ENCODE measurements at regions not wholly inside any gene's neighbourhood (a gene's known extent, or its start where the extent isn't known, plus 50 kb on each side); places are given as distances from the start of the nearest gene placed in this dataset.

DNA sequence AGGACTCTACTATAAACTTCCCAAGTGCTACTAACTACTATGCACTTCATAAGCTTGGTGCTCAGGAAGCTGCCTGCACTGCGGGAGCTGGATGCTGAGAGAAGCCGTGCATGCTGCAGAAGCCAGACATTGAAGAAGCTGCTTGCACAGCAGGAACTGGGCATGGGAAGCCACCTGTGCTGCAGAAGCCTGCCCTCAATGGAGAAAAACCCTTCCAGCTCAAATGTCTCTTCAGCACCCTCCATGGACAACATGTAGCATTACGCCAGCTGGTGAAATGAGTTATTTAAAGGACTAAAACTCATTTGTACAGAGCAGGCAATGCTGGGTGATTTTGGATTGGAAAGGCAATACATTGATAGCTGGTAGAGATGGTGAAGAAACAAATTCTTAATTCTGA is 247.2 kb downstream of the KIF4B start:
- CTCF ChIA-PET, result no interaction called here

DNA sequence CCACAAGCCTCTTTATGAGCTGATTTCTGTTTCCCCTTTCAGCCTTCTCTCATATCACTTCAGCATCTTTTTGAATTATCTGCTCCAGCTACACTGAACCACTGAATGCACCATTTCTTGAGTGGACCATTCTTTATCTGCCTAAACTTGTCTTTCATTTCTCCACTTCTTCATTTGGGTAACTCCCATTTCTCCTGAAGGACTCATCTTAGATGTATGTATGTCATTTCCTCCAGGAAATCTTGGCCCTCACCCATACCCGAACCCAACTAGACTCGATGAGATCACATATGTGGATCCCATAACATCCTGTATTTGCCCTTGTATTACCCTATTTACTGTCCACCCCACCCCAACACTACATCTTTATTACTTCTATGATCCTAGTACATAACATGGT is 249.8 kb downstream of the KIF4B start:
- Mint-ChIP-seq H3K4me1 (no peaks in the 10 kb centered on the region), H3K36me3 (no peaks in the 10 kb centered on the region), H3K27ac (no peak overlapping the region), H3K27me3 (no peaks in the 10 kb centered on the region), H3K4me3 (no peak overlapping the region), H3K9me3 (ENCODE audit: low read depth) (no peaks in the 10 kb centered on the region)
- DNase-seq, result no peak
- ATAC-seq, result no peak
- CTCF ChIA-PET, result no interaction called here

More for the DNA sequence above, 247.2 kb downstream of the KIF4B start:
- ATAC-seq (no peak), DNase-seq (no peak)
- Mint-ChIP-seq H3K9me3 (ENCODE audit: low read depth) (no peaks in the 10 kb centered on the region), H3K4me3 (no peak overlapping the region), H3K36me3 (no peaks in the 10 kb centered on the region), H3K27me3 (no peaks in the 10 kb centered on the region), H3K27ac (no peak overlapping the region), H3K4me1 (no peaks in the 10 kb centered on the region)

DNA sequence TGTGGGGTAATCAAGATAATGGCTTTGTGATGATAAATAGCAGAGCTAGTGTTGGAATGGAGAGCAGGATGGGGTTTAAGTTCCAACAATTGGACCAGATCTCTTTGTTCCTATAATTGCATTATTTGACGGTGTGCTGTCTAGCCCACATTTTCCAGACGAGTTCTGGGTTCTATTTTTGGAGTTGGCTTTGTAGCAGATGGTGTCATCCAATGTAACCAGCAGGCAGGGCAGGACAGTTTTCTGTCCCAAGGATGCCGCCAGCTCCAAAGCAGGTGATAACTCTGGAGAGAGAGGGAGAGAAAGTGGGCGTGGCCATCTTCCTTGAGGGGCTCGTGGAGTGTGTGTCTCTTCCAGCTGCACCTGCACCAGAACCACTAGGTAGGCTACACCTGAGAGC is 251.3 kb downstream of the KIF4B start:
- Mint-ChIP-seq H3K36me3 (no peaks in the 10 kb centered on the region), H3K27ac (no peak overlapping the region), H3K9me3 (ENCODE audit: low read depth) (no peaks in the 10 kb centered on the region), H3K4me1 (no peaks in the 10 kb centered on the region), H3K4me3 (no peak overlapping the region), H3K27me3 (no peaks in the 10 kb centered on the region)
- DNase-seq, result no peak
- no peak for ATAC-seq
- CTCF ChIA-PET, result interaction anchor here (0.5 kb wide), 1 partner anchor 620 kb away, joined by 3 read pairs; no protein-coding TSS in a partner anchor

DNA sequence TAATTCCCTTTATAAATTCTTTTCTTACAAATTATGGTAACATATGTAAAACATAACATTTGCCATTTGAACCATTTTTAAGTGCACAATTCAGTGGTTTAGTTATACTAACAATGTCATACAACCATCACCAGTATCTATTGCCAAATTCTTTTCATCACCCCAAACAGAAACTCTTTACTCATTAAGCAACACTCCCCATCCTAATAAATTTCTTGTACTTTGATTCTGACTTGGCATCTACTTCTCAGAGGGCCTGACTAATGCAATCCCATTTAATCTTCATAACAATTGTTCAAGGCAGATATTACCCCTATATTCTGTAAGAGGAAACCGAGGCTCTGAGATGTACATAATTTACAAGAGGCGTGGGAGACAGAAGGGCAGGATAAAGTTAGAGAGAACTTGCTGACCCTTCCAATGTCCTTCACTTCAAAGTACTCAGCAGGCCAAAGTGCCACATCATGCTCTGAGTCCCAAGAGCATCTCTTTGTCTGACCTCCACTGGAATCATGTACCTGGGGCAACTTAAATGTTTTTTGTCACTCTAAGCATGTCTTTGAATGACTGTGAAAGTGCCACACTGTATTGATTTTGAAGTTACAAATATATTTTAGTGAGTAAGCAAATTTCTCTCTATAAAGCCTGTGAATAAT is 255.3 kb downstream of the KIF4B start:
- ATAC-seq (no peak), DNase-seq (no peak)
- H3K9me3 Mint-ChIP-seq (ENCODE audit: low read depth), result no peaks in the 10 kb centered on the region
- H3K27me3 Mint-ChIP-seq, result no peaks in the 10 kb centered on the region
- H3K36me3 Mint-ChIP-seq, result no peaks in the 10 kb centered on the region
- CTCF ChIA-PET, result no interaction called here
- H3K27ac Mint-ChIP-seq, result no peak overlapping the region
- no peaks in the 10 kb centered on the region for H3K4me1 Mint-ChIP-seq
- no peak overlapping the region for H3K4me3 Mint-ChIP-seq

DNA sequence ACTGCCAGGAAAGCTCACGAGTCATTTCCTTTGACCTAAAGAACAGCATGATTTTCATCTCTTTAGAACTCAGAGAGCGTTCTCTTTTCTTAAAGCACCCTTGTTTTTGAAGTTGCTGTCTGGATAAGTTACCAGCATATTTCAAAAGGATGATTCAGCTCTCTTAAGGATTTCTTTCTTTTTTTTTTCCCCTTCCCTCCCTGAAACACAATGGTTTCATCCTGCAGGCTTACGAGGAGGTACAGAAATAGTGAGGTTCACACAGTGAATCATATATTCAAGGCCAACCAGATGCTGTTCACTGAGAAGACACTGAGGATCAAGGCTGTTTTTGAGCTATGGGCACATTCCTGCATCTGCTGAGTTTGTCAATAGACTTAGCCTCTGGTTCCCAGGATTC is 257.2 kb downstream of the KIF4B start:
- no peak overlapping the region for H3K4me3 Mint-ChIP-seq
- H3K27ac Mint-ChIP-seq, result no peak overlapping the region
- ATAC-seq (no peak), DNase-seq (no peak)
- H3K4me1 Mint-ChIP-seq, result no peaks in the 10 kb centered on the region
- H3K36me3 Mint-ChIP-seq, result no peaks in the 10 kb centered on the region
- H3K27me3 Mint-ChIP-seq, result no peaks in the 10 kb centered on the region
- no peaks in the 10 kb centered on the region for H3K9me3 Mint-ChIP-seq (ENCODE audit: low read depth)
- CTCF ChIA-PET, result no interaction called here

DNA sequence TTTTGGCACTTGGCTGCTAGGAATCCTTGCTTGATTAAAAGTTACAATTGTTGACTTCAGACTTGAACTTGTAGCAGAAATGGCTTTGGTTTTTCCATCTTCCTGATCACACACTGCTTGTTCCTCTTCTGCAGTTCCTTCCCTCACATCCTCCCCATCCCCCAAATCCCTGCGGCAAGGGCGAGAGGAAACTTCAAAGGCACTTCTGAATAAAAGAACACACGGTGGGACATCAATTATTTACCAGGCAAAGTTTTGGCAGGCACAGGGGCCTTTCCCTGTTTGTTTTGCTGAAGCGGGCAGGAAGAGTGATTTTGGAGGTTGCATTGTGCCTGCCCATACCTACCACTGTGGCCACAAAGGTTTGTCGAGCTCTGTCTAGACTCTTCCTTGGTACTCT is 260.9 kb downstream of the KIF4B start:
- Mint-ChIP-seq H3K27ac (no peak overlapping the region), H3K4me1 (no peaks in the 10 kb centered on the region), H3K9me3 (ENCODE audit: low read depth) (no peaks in the 10 kb centered on the region), H3K36me3 (no peaks in the 10 kb centered on the region), H3K4me3 (no peak overlapping the region), H3K27me3 (no peaks in the 10 kb centered on the region)
- CTCF ChIA-PET, result no interaction called here
- ATAC-seq, result no peak
- DNase-seq, result no peak

DNA sequence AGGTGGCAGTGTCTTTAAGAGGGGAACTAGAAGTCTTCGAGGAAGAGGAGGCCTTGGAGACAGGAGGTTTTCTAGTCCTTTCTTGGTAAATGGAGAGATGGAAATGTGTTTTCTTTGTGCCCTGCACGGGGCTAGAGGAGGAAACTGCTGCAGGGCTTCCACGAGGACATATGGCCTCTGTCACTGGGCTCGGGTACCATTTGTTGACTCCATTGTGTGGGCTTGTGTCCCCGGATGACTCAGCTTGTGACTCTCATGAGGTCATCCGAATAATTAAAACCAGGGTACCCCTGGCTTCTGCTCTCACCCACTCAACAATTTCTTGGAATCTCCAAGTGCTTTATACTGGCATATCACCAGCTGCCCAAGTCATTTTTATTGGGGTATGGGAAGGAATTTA is 261.7 kb downstream of the KIF4B start:
- Mint-ChIP-seq H3K27me3 (no peaks in the 10 kb centered on the region), H3K27ac (no peak overlapping the region), H3K4me3 (no peak overlapping the region), H3K4me1 (no peaks in the 10 kb centered on the region), H3K9me3 (ENCODE audit: low read depth) (no peaks in the 10 kb centered on the region), H3K36me3 (no peaks in the 10 kb centered on the region)
- ATAC-seq, result no peak
- CTCF ChIA-PET, result no interaction called here
- DNase-seq, result no peak

DNA sequence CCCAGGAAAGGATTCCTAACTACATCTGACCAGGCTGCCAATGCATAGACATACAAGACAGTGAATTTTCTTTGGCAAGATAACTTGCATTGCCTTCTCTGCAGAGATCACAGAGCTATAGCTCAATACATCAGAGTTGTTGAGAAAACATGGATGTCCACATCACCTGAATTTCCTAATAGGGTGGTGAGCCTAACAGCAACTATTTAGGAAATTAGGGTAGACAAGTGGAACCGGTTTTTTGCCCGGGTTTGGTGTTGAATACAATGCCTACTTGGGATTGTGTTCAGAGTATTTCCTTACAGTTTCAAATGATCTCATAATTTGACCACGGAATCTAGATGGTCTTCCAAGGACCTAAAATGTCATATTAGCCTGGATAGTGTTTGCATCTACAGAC is 262.7 kb downstream of the KIF4B start:
- Mint-ChIP-seq H3K36me3 (no peaks in the 10 kb centered on the region), H3K9me3 (ENCODE audit: low read depth) (no peaks in the 10 kb centered on the region), H3K27me3 (no peaks in the 10 kb centered on the region), H3K4me1 (no peaks in the 10 kb centered on the region), H3K27ac (no peak overlapping the region), H3K4me3 (no peak overlapping the region)
- DNase-seq (no peak), ATAC-seq (no peak)
- CTCF ChIA-PET, result no interaction called here

DNA sequence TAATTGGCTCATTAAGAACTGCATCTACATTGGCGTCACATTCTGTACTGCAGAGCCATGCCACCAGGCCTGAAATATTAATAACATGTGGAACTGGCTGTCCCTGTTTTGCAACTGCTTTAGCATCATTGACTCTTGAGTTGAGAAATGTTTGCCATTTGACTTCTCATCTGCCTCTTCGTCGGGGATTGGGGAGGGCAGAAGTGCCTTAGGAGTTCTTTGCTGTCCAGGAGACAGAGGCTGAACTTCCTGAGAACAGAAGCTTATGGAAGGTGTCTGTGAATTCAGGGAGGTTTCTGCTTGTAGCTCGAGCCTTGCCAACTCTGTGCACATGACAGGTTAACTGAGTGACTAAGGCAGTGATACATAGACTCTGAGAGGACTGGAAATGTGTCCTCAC is 265.0 kb downstream of the KIF4B start:
- Mint-ChIP-seq H3K4me3 (no peak overlapping the region), H3K27me3 (no peaks in the 10 kb centered on the region), H3K36me3 (no peaks in the 10 kb centered on the region), H3K4me1 (no peaks in the 10 kb centered on the region), H3K9me3 (ENCODE audit: low read depth) (no peaks in the 10 kb centered on the region), H3K27ac (no peak overlapping the region)
- DNase-seq (no peak), ATAC-seq (no peak)
- CTCF ChIA-PET, result no interaction called here

DNA sequence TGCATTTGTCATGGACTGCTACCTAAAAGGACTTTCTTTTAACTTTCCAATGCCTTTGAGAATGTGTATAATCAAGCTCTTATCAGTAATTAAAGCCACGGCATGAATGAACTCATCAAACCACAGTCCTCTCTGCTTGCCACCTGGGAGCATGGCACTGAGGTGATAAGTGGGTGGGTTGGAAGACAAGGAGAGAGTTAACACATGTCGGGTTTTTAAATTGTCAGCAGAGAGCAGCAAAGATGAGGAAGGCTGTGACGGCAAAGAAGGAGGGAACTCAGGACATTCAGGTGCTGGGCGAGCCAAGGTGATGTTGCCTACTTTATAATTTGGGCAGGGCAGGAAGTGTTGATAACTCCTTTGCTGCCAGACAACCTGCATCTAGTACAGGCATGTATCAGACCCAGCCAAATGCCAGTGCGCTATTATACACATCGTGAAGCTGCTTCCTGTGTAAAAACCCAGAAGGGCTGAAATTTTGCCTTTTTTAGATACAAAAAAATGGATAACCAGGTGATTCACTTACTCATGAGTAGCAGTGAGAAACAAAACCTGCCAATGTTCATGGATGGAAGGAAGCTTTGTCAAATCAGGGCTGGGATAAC is 269.1 kb downstream of the KIF4B start:
- no peak overlapping the region for H3K27ac Mint-ChIP-seq
- H3K4me3 Mint-ChIP-seq, result no peak overlapping the region
- ATAC-seq (no peak), DNase-seq (no peak)
- H3K36me3 Mint-ChIP-seq, result no peaks in the 10 kb centered on the region
- no peaks in the 10 kb centered on the region for H3K9me3 Mint-ChIP-seq (ENCODE audit: low read depth)
- no peaks in the 10 kb centered on the region for H3K27me3 Mint-ChIP-seq
- H3K4me1 Mint-ChIP-seq, result no peaks in the 10 kb centered on the region
- CTCF ChIA-PET, result no interaction called here

DNA sequence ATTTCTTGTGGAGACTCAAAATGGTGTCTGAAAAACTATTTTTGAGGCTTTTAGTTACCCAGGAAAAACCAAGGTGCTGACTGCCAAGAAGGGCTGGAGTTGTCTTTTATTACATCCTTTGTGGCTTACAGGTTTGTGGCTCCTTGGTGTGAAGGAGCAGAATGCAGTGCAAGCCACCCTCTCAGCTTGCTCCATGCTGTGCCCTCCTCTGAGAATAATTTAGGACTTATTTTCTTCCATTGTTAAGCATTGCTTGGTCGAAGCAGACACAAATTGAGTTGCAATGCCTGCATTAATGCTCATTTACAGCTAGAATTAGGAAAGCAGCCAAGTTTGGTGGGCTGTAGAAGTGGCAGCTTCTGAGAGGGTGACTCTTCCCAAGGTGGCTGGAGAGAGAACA is 272.2 kb downstream of the KIF4B start:
- no peak for ATAC-seq
- Mint-ChIP-seq H3K36me3 (no peaks in the 10 kb centered on the region), H3K9me3 (ENCODE audit: low read depth) (no peaks in the 10 kb centered on the region), H3K27me3 (no peaks in the 10 kb centered on the region), H3K4me1 (no peaks in the 10 kb centered on the region), H3K27ac (no peak overlapping the region), H3K4me3 (no peak overlapping the region)
- CTCF ChIA-PET, result no interaction called here
- no peak for DNase-seq

DNA sequence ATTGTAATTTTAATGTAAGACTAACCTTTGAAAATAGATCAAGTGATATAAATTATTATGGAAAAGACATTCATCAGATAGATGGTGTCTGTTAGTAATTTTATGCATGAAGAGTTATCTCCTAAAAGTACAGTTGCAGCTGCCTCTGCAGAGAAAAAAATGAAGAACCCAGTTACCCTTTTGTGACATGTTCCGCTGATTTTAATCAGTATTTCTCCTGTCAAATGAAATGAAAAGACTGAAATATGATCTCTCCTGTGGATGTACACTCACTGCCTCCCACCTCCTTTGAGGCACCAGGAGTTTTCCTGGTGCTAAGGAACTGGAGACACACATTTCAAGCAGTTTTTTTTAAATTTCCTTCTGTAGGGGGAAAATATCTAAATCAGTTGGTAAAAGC is 277.4 kb downstream of the KIF4B start:
- Mint-ChIP-seq H3K36me3 (no peaks in the 10 kb centered on the region), H3K27me3 (no peaks in the 10 kb centered on the region), H3K4me3 (no peak overlapping the region), H3K4me1 (no peaks in the 10 kb centered on the region), H3K27ac (no peak overlapping the region), H3K9me3 (ENCODE audit: low read depth) (no peaks in the 10 kb centered on the region)
- ATAC-seq (no peak), DNase-seq (no peak)
- CTCF ChIA-PET, result no interaction called here

DNA sequence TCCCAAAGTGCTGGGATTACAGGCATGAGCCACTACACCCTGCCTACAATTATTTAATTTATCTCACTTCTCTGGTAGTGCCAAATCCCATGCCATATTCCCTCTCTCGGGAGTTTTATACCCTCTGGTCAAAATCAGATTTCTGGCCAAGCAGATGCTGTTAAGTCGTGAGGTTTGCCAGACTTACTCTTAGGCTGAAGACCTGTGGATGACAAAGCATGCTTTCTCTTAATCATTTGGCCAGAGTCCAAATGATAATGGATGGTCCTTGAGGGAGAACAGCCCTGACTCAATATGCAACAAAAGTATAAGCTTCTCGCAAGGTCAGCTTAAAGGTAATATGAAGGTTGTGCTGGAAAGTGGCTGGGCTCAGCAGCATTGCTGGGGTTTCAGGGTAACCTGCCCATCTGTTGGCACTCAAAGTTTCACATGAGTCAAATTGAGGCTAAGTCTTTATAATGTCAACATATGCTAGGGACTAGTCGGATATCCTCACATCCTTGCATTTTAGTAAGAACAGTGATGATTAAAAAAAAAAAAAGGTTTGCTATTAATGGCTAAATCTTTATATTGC is 280.1 kb downstream of the KIF4B start:
- H3K27me3 Mint-ChIP-seq, result no peaks in the 10 kb centered on the region
- no peaks in the 10 kb centered on the region for H3K36me3 Mint-ChIP-seq
- ATAC-seq (no peak), DNase-seq (no peak)
- CTCF ChIA-PET, result no interaction called here
- H3K4me3 Mint-ChIP-seq, result no peak overlapping the region
- peaks cover 6% of the 10 kb centered on the region for H3K9me3 Mint-ChIP-seq (ENCODE audit: low read depth)
- H3K4me1 Mint-ChIP-seq, result no peaks in the 10 kb centered on the region
- H3K27ac Mint-ChIP-seq, result no peak overlapping the region

DNA sequence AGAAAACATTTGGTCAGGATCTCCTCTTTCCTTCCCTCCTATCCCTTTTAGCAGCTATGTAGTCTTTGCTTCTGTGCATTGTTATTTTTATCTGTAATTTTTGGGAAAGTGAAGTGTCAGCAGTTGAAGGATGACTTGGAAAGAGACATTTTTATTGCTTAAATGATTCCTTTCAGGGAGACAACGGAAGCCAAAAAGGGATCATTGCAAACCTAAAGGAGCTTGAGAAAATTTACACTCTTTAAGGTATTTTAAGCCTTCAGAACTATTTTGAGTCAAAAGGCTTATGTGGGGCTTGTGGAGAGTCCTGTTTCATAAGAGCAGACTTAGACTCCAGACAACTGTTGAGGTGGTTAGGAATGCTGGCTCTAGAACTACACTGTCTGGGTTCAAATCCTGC is 281.6 kb downstream of the KIF4B start:
- H3K4me3 Mint-ChIP-seq, result no peak overlapping the region
- peaks cover 6% of the 10 kb centered on the region for H3K9me3 Mint-ChIP-seq (ENCODE audit: low read depth)
- CTCF ChIA-PET, result no interaction called here
- H3K36me3 Mint-ChIP-seq, result no peaks in the 10 kb centered on the region
- H3K4me1 Mint-ChIP-seq, result no peaks in the 10 kb centered on the region
- H3K27ac Mint-ChIP-seq, result no peak overlapping the region
- DNase-seq (no peak), ATAC-seq (no peak)
- H3K27me3 Mint-ChIP-seq, result no peaks in the 10 kb centered on the region
